ENCODE measurements at regions not wholly inside any gene's neighbourhood (a gene's known extent, or its start where the extent isn't known, plus 50 kb on each side); places are given as distances from the start of the nearest gene placed in this dataset.

DNA sequence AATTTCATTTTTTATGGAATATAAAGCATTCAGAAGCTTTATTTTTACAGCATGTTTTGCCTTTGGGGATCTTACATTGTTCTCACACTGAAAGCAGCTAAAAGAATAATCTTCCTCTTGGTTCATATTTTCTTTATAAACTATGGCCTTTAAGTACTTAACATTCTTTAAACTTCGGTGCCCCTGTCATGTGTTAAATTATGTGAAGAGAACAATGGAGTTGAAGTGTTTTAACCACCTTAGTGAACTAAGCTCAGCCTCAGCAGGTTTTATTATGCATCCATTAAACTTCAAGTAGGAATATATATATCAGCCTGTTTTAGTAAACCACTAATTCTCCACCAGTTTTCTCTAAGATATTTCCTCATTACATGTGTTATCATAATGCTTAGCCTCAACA lies 371.4 kb upstream of the CDH18 start:
- H3K9me3 Mint-ChIP-seq (ENCODE audit: unreplicated experiment): peaks cover 2% of the 10 kb centered on the region
- no peak overlapping the region for H3K27ac Mint-ChIP-seq (ENCODE audit: unreplicated experiment)
- TF ChIP-seq, protein P1, sequence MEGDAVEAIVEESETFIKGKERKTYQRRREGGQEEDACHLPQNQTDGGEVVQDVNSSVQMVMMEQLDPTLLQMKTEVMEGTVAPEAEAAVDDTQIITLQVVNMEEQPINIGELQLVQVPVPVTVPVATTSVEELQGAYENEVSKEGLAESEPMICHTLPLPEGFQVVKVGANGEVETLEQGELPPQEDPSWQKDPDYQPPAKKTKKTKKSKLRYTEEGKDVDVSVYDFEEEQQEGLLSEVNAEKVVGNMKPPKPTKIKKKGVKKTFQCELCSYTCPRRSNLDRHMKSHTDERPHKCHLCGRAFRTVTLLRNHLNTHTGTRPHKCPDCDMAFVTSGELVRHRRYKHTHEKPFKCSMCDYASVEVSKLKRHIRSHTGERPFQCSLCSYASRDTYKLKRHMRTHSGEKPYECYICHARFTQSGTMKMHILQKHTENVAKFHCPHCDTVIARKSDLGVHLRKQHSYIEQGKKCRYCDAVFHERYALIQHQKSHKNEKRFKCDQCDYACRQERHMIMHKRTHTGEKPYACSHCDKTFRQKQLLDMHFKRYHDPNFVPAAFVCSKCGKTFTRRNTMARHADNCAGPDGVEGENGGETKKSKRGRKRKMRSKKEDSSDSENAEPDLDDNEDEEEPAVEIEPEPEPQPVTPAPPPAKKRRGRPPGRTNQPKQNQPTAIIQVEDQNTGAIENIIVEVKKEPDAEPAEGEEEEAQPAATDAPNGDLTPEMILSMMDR (IDR thresholded peaks at IDR 0.05; ENCODE audit: partially characterized antibody, unreplicated experiment): no peak
- H3K36me3 Mint-ChIP-seq (ENCODE audit: unreplicated experiment): no peaks in the 10 kb centered on the region
- no peaks in the 10 kb centered on the region for H3K4me1 Mint-ChIP-seq (ENCODE audit: low read depth, unreplicated experiment)
- H3K27me3 Mint-ChIP-seq (ENCODE audit: unreplicated experiment): no peaks in the 10 kb centered on the region
- DNase-seq: no peak
- H3K4me3 Mint-ChIP-seq (ENCODE audit: unreplicated experiment): no peak overlapping the region

DNA sequence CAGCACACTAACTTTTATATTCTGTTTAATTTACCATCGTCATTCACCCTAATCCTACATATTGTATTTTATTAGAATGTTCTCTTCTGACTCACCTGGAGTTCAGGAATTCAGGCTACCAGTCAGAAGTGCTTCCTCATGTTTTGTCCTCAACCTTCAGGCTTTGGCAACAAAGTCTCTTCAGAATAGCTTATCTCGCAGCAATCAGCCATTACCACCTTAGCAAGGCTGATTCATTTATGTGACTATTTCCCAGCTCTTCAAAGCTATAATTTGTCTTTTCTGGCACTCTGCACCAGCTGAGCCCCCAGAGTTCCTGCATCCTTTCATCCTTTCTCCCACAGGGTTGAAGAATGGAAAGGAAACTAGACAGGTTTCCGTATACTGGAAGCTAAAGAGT lies 365.5 kb upstream of the CDH18 start:
- no peak overlapping the region for H3K4me3 Mint-ChIP-seq (ENCODE audit: unreplicated experiment)
- TF ChIP-seq, protein P1 (IDR thresholded peaks at IDR 0.05; ENCODE audit: partially characterized antibody, unreplicated experiment): no peak
- H3K9me3 Mint-ChIP-seq (ENCODE audit: unreplicated experiment): peaks cover 2% of the 10 kb centered on the region
- no peak overlapping the region for H3K27ac Mint-ChIP-seq (ENCODE audit: unreplicated experiment)
- H3K36me3 Mint-ChIP-seq (ENCODE audit: unreplicated experiment): no peaks in the 10 kb centered on the region
- no peak for DNase-seq
- no peaks in the 10 kb centered on the region for H3K27me3 Mint-ChIP-seq (ENCODE audit: unreplicated experiment)
- H3K4me1 Mint-ChIP-seq (ENCODE audit: low read depth, unreplicated experiment): no peaks in the 10 kb centered on the region

DNA sequence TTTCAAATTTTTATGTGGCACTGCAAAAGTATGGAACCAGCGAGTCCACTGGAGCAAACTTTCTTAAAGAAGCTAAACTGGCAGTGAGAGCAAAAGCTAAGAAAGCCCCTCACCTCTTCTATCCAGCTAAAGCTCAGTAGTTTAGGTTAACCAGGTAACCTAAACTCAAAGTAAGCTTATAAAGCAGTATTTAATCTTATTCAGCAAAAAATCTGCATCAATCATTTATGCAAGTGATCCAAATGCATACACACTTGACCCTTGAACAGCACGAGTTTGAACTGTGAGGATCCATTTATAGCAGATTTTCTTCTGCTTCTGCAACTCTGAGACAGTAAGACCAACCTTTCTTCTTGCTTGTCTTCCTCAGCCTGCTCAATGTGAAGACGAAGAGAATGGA lies 363.8 kb upstream of the CDH18 start:
- Mint-ChIP-seq H3K27me3 (ENCODE audit: unreplicated experiment) (no peaks in the 10 kb centered on the region), H3K36me3 (ENCODE audit: unreplicated experiment) (no peaks in the 10 kb centered on the region), H3K4me3 (ENCODE audit: unreplicated experiment) (no peak overlapping the region), H3K9me3 (ENCODE audit: unreplicated experiment) (no peaks in the 10 kb centered on the region), H3K27ac (ENCODE audit: unreplicated experiment) (no peak overlapping the region), H3K4me1 (ENCODE audit: low read depth, unreplicated experiment) (no peaks in the 10 kb centered on the region)
- TF ChIP-seq, protein P1 (IDR thresholded peaks at IDR 0.05; ENCODE audit: partially characterized antibody, unreplicated experiment): no peak
- DNase-seq: no peak

DNA sequence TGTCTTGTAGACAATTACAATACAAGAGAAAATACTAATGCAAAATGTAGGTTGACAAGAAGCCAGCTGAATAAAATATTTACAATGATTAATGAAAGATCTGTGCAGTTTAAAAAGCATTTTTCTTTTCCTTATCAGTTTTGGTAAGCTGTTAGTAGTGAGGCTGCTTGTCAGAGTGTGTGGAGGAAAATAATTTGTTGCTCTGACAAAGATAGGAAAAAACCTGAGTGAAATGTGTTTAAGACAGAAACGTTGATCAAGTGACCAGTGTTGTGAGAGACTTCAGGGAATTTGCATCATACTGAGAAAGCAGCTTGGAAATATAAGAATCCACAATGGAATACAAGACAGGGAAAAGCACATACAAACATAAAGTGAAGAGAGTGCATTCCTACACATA lies 360.3 kb upstream of the CDH18 start:
- Mint-ChIP-seq H3K4me3 (ENCODE audit: unreplicated experiment) (no peak overlapping the region), H3K4me1 (ENCODE audit: low read depth, unreplicated experiment) (no peaks in the 10 kb centered on the region), H3K27me3 (ENCODE audit: unreplicated experiment) (no peaks in the 10 kb centered on the region), H3K36me3 (ENCODE audit: unreplicated experiment) (no peaks in the 10 kb centered on the region), H3K27ac (ENCODE audit: unreplicated experiment) (no peak overlapping the region), H3K9me3 (ENCODE audit: unreplicated experiment) (no peaks in the 10 kb centered on the region)
- TF ChIP-seq, protein P1 (IDR thresholded peaks at IDR 0.05; ENCODE audit: partially characterized antibody, unreplicated experiment): no peak
- DNase-seq: no peak

DNA sequence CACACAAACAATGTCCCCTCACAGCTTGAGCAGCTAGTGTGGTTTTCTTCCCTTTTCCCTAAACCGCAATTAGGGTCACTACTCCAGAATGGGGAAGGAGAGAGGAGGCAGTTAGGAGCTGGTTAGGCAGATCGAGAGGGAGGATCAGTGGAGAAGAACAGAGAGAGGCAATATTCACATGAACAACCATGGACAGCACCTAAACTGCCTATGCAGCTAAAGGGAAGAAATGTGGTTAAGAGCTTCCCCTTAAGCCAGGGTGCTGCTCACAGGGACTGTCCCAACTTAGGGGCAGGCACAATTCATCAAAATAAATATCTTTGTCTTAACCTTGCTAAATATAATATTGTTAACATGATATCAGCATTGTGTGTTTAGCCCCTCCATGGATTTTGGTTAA lies 359.3 kb upstream of the CDH18 start:
- Mint-ChIP-seq H3K27ac (ENCODE audit: unreplicated experiment) (no peak overlapping the region), H3K9me3 (ENCODE audit: unreplicated experiment) (no peaks in the 10 kb centered on the region), H3K27me3 (ENCODE audit: unreplicated experiment) (no peaks in the 10 kb centered on the region), H3K4me3 (ENCODE audit: unreplicated experiment) (no peak overlapping the region), H3K36me3 (ENCODE audit: unreplicated experiment) (no peaks in the 10 kb centered on the region), H3K4me1 (ENCODE audit: low read depth, unreplicated experiment) (no peaks in the 10 kb centered on the region)
- TF ChIP-seq, protein P1 (IDR thresholded peaks at IDR 0.05; ENCODE audit: partially characterized antibody, unreplicated experiment): no peak
- DNase-seq: no peak

Measured in glutamatergic neuron (in vitro differentiated cells).